HuH-7.5 (cell line): ENCODE measurements at regions not wholly inside any gene's neighbourhood (a gene's known extent, or its start where the extent isn't known, plus 50 kb on each side); places are given as distances from the start of the nearest gene placed in this dataset.
A peak's percentile ranks its signal among the peaks of the same experiment; 100 is the strongest.

ENCODE experiments used
- DNase-seq: peaks from one replicate; pipeline ENCODE4 v3.0.0; 2011; ENCODE audit warnings: low spot score

GRCh38 chr2:173669888-173670287 lies 295.3 kb downstream of the SP3 start:
- no peak for DNase-seq

DNA sequence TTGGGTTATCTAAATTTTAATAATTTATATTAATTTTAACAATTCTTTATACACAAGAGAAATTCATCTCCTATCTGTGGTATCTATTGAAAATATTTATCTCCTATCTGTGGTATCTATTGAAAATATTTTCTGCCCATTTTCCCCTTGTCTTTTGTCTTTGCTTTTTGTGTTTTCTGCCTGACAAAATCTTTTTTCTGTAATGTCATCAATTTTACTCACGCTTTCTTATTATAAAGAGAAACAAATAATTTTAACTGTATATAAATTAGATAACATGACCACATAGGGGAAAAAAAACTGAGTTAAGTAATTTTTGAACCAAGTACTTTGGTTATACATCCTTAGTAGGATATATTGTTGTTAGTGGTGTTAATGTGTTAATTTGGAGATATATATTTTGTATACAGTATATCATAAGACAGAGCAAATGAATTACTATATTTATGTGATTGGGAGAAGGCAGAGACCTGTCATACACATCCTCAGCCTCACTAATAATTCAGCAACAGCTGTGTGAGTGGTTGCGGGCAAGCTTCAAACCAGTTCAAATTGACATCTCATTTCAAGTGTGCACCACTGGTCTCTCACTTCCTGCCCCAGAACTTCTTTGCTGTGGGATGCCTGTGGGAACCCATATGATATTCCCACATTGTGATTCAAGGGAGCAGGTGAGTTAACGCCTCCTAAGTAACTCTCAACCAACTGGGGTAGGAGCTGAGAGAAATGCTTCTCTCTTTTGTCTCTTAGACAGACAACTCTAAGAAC lies 292.4 kb downstream of the SP3 start:
- DNase-seq, result no peak

- no peak for DNase-seq
These were observed 291.5 kb downstream of the SP3 start for GRCh38 chr2:173673640-173674039.

GRCh38 chr2:173676647-173677046 lies 288.5 kb downstream of the SP3 start:
- no peak for DNase-seq

DNA sequence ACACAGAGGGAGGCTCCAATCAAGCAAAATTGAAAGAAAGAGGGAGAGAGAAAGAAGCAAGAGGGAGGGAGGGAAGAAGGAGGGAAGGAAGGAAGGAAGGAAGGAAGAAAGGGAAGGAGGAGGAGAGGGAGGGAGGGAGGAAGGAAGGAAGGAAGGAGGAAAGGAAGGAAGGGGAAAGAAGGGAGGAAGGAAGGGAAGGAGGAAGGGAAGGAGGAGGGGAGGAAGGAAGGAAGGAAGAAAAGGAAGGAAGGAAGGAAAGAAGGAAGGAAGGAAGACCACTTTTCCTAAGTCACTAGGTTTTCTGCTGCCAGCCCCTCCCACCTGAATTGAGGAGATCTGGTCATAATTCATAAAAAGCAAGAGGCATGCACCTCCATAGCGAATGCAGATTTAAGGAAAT lies 287.0 kb downstream of the SP3 start:
- no peak for DNase-seq

DNA sequence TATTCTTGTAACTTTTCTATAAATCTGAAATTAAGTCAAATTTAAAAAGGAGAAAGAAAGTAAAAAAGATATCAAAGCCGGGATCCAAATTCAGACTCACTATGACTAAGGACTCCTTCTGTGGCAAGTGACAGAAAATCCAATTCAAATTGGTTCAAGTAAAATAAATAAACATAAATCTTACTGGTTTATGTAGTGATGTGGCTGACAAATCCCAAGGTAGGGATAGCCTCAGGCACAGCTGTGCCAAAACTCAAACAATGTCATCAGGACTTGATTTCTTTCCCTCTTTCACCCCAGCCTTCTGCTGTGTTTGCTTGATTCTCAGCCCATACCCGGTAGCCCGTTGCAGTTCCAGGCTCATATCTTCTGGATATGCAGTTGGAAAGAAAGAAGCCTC lies 284.6 kb downstream of the SP3 start:
- DNase-seq, result no peak

- DNase-seq, result no peak
These were observed 283.1 kb downstream of the SP3 start for GRCh38 chr2:173681881-173682650.

- no peak for DNase-seq
These were observed 280.2 kb downstream of the SP3 start for GRCh38 chr2:173684896-173685459.

DNA sequence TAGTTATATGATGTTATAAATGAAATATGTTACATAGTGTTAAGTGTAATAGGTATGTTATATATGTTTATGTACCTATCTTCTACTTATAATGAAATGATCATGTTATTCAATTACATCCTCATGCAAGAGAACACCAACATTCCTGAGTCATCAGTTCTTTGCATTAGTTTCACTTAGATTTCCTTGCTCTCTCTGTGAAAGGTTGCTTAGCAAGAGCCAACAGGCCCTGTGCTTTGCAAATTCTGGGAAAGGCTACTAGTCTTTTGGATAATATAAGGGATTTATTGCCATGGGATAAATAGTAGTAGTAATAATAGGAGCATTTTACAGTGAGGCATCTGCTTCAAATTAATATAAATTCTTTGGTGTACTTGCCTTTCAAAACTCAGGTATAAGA lies 274.8 kb downstream of the SP3 start:
- no peak for DNase-seq

DNA sequence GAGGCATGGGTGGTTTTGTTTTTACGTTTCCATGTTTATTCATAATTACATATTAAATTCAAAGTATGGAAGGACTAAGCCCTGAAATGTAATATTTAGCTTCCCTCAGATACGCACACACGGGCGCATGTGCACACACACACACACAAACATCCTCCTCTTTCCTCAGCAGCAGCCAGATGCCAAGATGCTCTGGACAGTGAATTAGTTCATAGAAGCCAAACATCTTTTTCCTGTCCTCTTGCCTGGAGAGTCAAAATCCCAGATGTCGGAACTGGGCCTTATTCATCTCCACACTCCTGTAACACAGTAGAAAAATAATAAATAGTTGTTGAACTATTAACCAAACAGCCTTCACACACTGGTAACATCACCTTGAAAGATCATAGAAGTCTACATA lies 273.1 kb downstream of the SP3 start:
- no peak for DNase-seq

DNA sequence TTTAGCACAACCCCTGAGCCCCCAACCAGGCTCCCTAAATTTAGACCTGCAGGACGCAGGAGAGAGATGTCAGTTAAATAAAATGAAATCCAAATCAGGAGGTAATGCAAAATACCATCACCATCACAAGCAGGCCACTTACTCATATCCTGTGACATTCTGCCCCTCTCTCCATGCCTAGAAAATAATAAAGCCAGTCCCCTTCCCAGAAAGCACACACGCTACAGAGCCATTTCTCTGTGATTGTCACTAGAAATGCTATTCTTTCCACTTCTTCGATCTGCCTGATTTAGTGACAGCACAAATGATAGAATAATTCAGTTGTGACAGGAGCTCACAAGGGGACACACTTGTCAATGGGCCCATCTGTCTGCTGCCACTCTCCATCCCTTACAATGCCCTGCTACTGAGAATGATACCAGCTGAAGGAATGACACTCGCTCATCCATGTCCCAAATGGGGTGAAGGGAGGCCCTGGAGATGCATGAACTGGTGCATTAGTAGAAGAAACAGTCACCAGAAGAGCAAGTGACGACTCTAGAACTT lies 272.1 kb downstream of the SP3 start:
- no peak for DNase-seq

GRCh38 chr2:173696274-173696673 lies 268.9 kb downstream of the SP3 start:
- no peak for DNase-seq

- no peak for DNase-seq
These were observed 267.2 kb downstream of the SP3 start for GRCh38 chr2:173697929-173698328.

DNA sequence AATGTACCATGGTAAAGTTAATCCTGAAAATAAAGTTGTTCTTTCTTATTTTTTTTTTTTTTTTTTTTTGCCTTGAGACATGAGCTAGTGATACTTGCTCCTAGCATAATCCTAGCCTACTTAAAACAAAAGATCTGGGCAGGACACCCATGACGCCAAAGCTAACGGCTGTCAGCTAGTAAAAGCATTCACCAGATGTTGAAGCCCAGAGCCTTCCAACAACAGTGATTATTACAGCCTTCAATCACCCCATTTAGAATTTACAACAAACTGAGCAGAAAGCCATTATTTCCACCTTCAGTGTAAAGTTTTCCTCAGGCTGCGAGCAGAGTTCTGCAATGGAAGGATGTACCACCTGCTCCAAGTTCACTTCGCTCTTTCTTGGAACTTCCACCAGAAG lies 259.5 kb downstream of the SP3 start:
- DNase-seq, result no peak

- DNase-seq, result peak; percentile 55
These were observed 258.2 kb downstream of the SP3 start for GRCh38 chr2:173706936-173707335.

GRCh38 chr2:173708806-173709205 lies 256.4 kb downstream of the SP3 start:
- no peak for DNase-seq

DNA sequence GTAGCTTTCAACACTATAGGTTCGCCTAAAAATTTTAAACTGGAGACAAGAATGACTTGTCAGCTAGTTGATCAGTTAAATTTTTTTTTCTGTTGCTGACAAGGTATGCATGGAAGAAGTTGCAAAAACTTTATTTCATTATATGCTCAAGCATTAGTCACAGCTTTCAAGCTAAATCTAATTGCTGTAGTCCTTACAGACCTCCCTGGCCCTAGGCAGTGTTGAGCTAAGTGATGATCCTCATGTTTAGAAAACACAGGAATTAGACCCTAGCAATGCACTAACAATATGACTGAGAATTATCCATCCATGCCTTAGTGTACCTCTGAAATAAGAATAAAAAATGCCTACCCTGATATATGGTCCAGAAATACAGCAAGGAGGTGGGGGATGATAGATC lies 253.4 kb downstream of the SP3 start:
- no peak for DNase-seq

GRCh38 chr2:173713904-173714555 lies 251.1 kb downstream of the SP3 start:
- no peak for DNase-seq

DNA sequence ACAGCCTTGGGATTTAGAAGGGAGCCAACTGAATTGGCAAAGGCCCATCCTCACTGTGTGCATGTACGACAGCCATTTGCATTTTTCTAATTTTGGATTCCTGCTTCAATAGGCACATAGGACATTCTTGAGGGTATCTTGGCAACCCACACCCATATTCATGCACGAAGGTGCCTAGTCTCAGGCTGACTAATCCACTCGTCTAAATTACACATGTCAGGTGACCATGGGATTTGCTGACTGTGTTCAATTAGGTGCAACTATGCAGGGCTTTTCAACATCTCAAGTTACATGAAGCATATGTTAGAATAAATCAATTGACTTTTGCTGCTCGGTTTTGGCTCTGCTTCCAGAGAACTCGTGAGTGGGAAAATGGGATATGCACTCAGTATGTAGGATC lies 249.7 kb downstream of the SP3 start:
- DNase-seq, result no peak

- DNase-seq, result no peak
These were observed 248.6 kb downstream of the SP3 start for GRCh38 chr2:173716458-173717052.

GRCh38 chr2:173719471-173719870 lies 245.7 kb downstream of the SP3 start:
- DNase-seq, result no peak

DNA sequence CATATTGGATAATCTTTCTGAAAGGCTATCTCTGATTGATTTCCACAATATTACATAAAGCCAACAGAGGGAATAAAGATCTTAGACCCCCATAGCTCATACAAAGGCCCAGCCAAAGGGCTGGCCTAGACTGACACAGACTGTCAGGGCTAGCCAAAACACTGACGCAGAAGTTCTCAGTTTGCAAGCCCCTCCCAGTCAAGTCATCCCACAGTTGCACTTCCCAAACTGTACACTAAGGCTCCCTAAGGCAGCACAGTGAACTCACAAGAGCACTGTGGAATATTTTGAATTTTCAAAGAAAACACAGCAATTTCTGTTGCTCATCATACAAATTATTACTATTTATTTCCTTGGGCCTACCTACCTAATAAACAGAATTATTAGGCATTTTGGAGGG lies 244.9 kb downstream of the SP3 start:
- no peak for DNase-seq
